Neuronal stem cell (in vitro differentiated cells): ENCODE measurements at regions not wholly inside any gene's neighbourhood (a gene's known extent, or its start where the extent isn't known, plus 50 kb on each side); places are given as distances from the start of the nearest gene placed in this dataset.
"Not testable (repeated sequence)": the region's sequence is repeated elsewhere in the genome, so short reads cannot be mapped to it uniquely, and the experiment has no call there.

ENCODE experiments used
- DNase-seq: peaks from one replicate; pipeline ENCODE4 v3.0.0-alpha.2; 2013; ENCODE audit warnings: low spot score
- H2AFZ ChIP-seq: one replicate; pipeline ENCODE4 v1.6.1; 2013; ENCODE audit warnings: mild to moderate bottlenecking, low read length, inconsistent platforms
- H2AK5ac ChIP-seq: 2 replicates; pipeline ENCODE4 v1.6.1; 2013; ENCODE audit warnings: low read depth, mild to moderate bottlenecking, inconsistent platforms, low read length, moderate library complexity, mixed read lengths
- H2BK120ac ChIP-seq: 2 replicates; pipeline ENCODE4 v1.6.1; 2013; ENCODE audit warnings: low read depth, mild to moderate bottlenecking, inconsistent platforms, low read length, moderate library complexity, mixed read lengths
- H2BK12ac ChIP-seq: one replicate; pipeline ENCODE4 v1.6.1; 2013; ENCODE audit warnings: low read length, inconsistent platforms
- H2BK15ac ChIP-seq: 2 replicates; pipeline ENCODE4 v1.6.1; 2013; ENCODE audit warnings: mild to moderate bottlenecking, low read length, inconsistent platforms, mixed read lengths
- H2BK5ac ChIP-seq: one replicate; pipeline ENCODE4 v1.6.1; 2013; ENCODE audit warnings: inconsistent platforms, mild to moderate bottlenecking, low read length, moderate library complexity
- H3K14ac ChIP-seq: one replicate; pipeline ENCODE4 v1.6.1; 2013; ENCODE audit warnings: low read length, inconsistent platforms
- H3K18ac ChIP-seq: 2 replicates; pipeline ENCODE4 v1.6.1; 2013; ENCODE audit warnings: low read length, inconsistent platforms
- H3K23ac ChIP-seq: 2 replicates; pipeline ENCODE4 v1.6.1; 2013; ENCODE audit warnings: low read depth, mild to moderate bottlenecking, mixed read lengths, low read length, inconsistent platforms; ENCODE audit not compliant: poor library complexity
- H3K27ac ChIP-seq: replicated peaks from 3 replicates; pipeline ENCODE4 v1.5.1; 2013; ENCODE audit warnings: low read length, inconsistent platforms
- H3K27me3 ChIP-seq, 3 experiments: 2 replicates each; pipeline ENCODE4 v1.6.1; 2013; ENCODE audit warnings: low read length in 3 of 3, mild to moderate bottlenecking in 2 of 3, inconsistent platforms in 1 of 3, low read depth in 1 of 3, mixed read lengths in 1 of 3, moderate library complexity in 1 of 3; ENCODE audit not compliant: control insufficient read depth in 3 of 3, insufficient read depth in 3 of 3
- H3K36me3 ChIP-seq, 2 donors: replicated peaks in 1 of 2; 2 replicates each; pipeline ENCODE4 v1.6.1; 2013; ENCODE audit warnings: low read length in 2 of 2; ENCODE audit not compliant: control insufficient read depth in 2 of 2, insufficient read depth in 2 of 2
- H3K4ac ChIP-seq: 2 replicates; pipeline ENCODE4 v1.6.1; 2013; ENCODE audit warnings: inconsistent platforms, mild to moderate bottlenecking, low read length, moderate library complexity
- H3K4me1 ChIP-seq, 2 donors: 1 replicate in 1 of 2; 2 replicates in 1 of 2; pipeline ENCODE4 v1.6.1; 2013; ENCODE audit warnings: low read length in 2 of 2, low read depth in 1 of 2; ENCODE audit not compliant: control insufficient read depth in 2 of 2, insufficient read depth in 1 of 2
- H3K4me2 ChIP-seq: one replicate; pipeline ENCODE4 v1.6.1; 2013; ENCODE audit warnings: mild to moderate bottlenecking, low read length, inconsistent platforms; ENCODE audit not compliant: insufficient read depth, poor library complexity, severe bottlenecking
- H3K4me3 ChIP-seq, 2 donors: 2 replicates each; pipeline ENCODE4 v1.5.1; 2013; ENCODE audit warnings: low read length in 2 of 2, mild to moderate bottlenecking in 2 of 2, inconsistent platforms in 1 of 2, moderate library complexity in 1 of 2
- H3K79me1 ChIP-seq: one replicate; pipeline ENCODE4 v1.6.1; 2013; ENCODE audit warnings: low read depth, mild to moderate bottlenecking, inconsistent platforms, low read length, moderate library complexity
- H3K9ac ChIP-seq: one replicate; pipeline ENCODE4 v1.6.1; 2013; ENCODE audit warnings: mild to moderate bottlenecking, low read depth, low read length, inconsistent platforms; ENCODE audit not compliant: poor library complexity
- H3K9me3 ChIP-seq, 2 donors: replicated peaks in 1 of 2; 2 replicates each; pipeline versions ENCODE3 to v1.6.1; 2013; ENCODE audit warnings: low read length in 2 of 2, mild to moderate bottlenecking in 2 of 2, inconsistent platforms in 1 of 2, low read depth in 1 of 2, mixed read lengths in 1 of 2, moderate library complexity in 1 of 2; ENCODE audit not compliant: control insufficient read depth in 2 of 2, insufficient read depth in 1 of 2
- H4K8ac ChIP-seq: one replicate; pipeline ENCODE4 v1.6.1; 2013; ENCODE audit warnings: low read depth, mild to moderate bottlenecking, inconsistent platforms, low read length, moderate library complexity
- H4K91ac ChIP-seq: one replicate; pipeline ENCODE4 v1.6.1; 2013; ENCODE audit warnings: low read length, low read depth, mild to moderate bottlenecking, inconsistent platforms; ENCODE audit not compliant: poor library complexity
- WGBS, 2 donors: extraction: QIAGEN DNeasy Blood & Tissue Kit; methylation state at CpG; one replicate each; pipeline ENCODE4 v1.1.7; 2013; ENCODE audit warnings: missing lambda C conversion rate in 2 of 2, mixed read lengths in 1 of 2; ENCODE audit not compliant: insufficient read length in 2 of 2, insufficient replicate concordance in 1 of 2; ENCODE audit errors: extremely low coverage in 2 of 2; 5-methylcytosine and 5-hydroxymethylcytosine counted together

DNA sequence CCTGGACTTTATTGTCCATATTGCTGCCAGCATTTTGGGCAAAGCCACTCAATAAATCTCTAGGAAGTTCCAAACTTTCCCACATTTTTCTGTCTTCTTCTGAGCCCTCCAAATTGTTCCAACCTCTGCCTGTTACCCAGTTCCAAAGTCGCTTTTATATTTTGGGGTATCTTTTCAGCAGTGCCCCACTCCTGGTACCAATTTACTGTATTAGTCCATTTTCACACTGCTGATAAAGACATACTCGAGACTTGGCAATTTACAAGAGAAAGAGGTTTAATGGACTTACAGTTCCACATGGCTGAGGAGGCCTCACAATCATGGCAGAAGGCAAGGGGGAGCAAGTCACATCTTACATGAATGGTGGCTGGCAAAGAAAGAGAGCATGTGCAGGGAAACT lies 53.4 kb downstream of the AHSP start:
- not testable (repeated sequence) for H2BK15ac ChIP-seq

GRCh38 chr16:31601737-31602384 lies 74.2 kb downstream of the AHSP start:
- WGBS, 2 donors, result no CpG with 5 or more reads among the region's 9 CpGs
- not testable (repeated sequence) for H2BK5ac ChIP-seq, H2BK12ac ChIP-seq, H3K4me1 ChIP-seq, H3K14ac ChIP-seq, H3K4me2 ChIP-seq, H3K4me3 ChIP-seq, H3K18ac ChIP-seq, H3K27ac ChIP-seq, H3K79me1 ChIP-seq, H3K36me3 ChIP-seq, H4K91ac ChIP-seq, H2BK15ac ChIP-seq, DNase-seq, H4K8ac ChIP-seq, H2BK120ac ChIP-seq, H2AK5ac ChIP-seq, H3K23ac ChIP-seq, H2AFZ ChIP-seq, H3K9ac ChIP-seq, H3K4ac ChIP-seq, H3K27me3 ChIP-seq
- H3K9me3 ChIP-seq, result peaks cover 12 to 23% of the 10 kb centered on the region in 2 donors

More for the DNA sequence above, 53.4 kb downstream of the AHSP start:
- H3K4ac ChIP-seq, H3K9ac ChIP-seq, H2BK120ac ChIP-seq, H3K36me3 ChIP-seq, H3K4me2 ChIP-seq, H3K27ac ChIP-seq, H3K27me3 ChIP-seq, H3K4me3 ChIP-seq, H3K4me1 ChIP-seq, H2BK12ac ChIP-seq, H3K23ac ChIP-seq, H3K18ac ChIP-seq, H3K14ac ChIP-seq, H2AK5ac ChIP-seq, H3K79me1 ChIP-seq, H4K8ac ChIP-seq, H3K9me3 ChIP-seq, H4K91ac ChIP-seq, DNase-seq, H2BK5ac ChIP-seq, H2AFZ ChIP-seq: not testable (repeated sequence)
- no CpG with 5 or more reads among the region's 2 CpGs for WGBS, 2 donors

GRCh38 chr16:31618130-31618529 lies 90.4 kb downstream of the AHSP start:
- Histone ChIP-seq H3K23ac (no peak overlapping the region), H3K4me3 (no peak overlapping the region), H3K27ac (no peak overlapping the region), H3K36me3 (no peaks in the 10 kb centered on the region), H3K9me3 (no peaks in the 10 kb centered on the region), H3K9ac (no peak overlapping the region), H4K91ac (no peak overlapping the region), H2BK5ac (no peak overlapping the region), H3K4me2 (no peak overlapping the region), H2AFZ (no peak overlapping the region), H3K27me3 (no peaks in the 10 kb centered on the region), H3K4me1 (no peaks in the 10 kb centered on the region), H2AK5ac (no peak overlapping the region), H3K18ac (no peak overlapping the region), H3K14ac (no peak overlapping the region), H4K8ac (no peak overlapping the region), H3K79me1 (no peaks in the 10 kb centered on the region), H2BK15ac (no peak overlapping the region), H2BK12ac (no peak overlapping the region), H3K4ac (no peak overlapping the region), H2BK120ac (no peak overlapping the region)
- no peak for DNase-seq

DNA sequence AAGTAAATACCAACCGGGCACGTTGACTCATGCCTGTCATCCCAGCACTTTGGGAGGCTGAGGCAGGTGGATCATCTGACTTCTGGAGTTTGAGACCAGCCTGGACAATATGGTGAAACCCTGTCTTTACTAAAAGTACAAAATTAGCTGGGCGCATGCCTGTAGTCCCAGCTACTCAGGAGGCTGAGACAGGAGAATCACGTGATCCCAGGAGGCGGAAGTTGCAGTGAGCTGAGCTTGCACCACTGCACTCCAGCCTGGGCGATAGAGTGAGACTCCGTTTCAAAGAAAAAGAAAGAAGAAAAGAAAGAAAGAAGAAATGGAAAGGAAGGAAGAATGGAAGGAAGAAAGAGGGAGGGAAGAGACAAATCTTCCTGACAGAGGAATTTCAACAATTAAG lies 108.7 kb downstream of the AHSP start:
- no peak overlapping the region for H3K14ac ChIP-seq
- no peak overlapping the region for H2BK120ac ChIP-seq
- H3K27me3 ChIP-seq, result peaks cover 0 to 4% (median 0%) of the 10 kb centered on the region in 3 experiments
- no peak overlapping the region for H2BK15ac ChIP-seq
- no peak overlapping the region for H3K4ac ChIP-seq
- H4K8ac ChIP-seq, result no peak overlapping the region
- H2BK5ac ChIP-seq, result no peak overlapping the region
- no peak overlapping the region for H2BK12ac ChIP-seq
- peaks cover 0 to 7% of the 10 kb centered on the region in 2 donors for H3K9me3 ChIP-seq
- H2AFZ ChIP-seq, result no peak overlapping the region
- no CpG with 5 or more reads among the region's 7 CpGs for WGBS, 2 donors
- no peak overlapping the region for H3K9ac ChIP-seq
- H3K4me3 ChIP-seq, result no peak overlapping the region
- DNase-seq, result no peak
- H3K23ac ChIP-seq, result no peak overlapping the region
- no peak overlapping the region for H3K27ac ChIP-seq
- H3K36me3 ChIP-seq, result no peaks in the 10 kb centered on the region
- H3K4me2 ChIP-seq, result no peak overlapping the region
- H2AK5ac ChIP-seq, result no peak overlapping the region
- H3K79me1 ChIP-seq, result no peaks in the 10 kb centered on the region
- no peak overlapping the region for H3K18ac ChIP-seq
- H4K91ac ChIP-seq, result no peak overlapping the region
- no peaks in the 10 kb centered on the region for H3K4me1 ChIP-seq
